ENCODE measurements at regions not wholly inside any gene's neighbourhood (a gene's known extent, or its start where the extent isn't known, plus 50 kb on each side); places are given as distances from the start of the nearest gene placed in this dataset.

GRCh38 chr22:22156348-22156715 is 88.3 kb upstream of the VPREB1 start:
- Histone ChIP-seq H3K36me3 (no peaks in the 10 kb centered on the region), H3K27ac (no peak overlapping the region), H3K4me1 (no peaks in the 10 kb centered on the region), H3K4me3 (no peak overlapping the region), H3K27me3 (peaks cover 0 to 8% of the 10 kb centered on the region in 2 donors), H3K9me3 (no peaks in the 10 kb centered on the region)
- intact Hi-C loops (cut with DNase I; ENCODE audit: low total_unique reads): no loop called here
- DNase-seq: no peak
- TF ChIP-seq CTCF (IDR thresholded peaks at IDR 0.05): no peak

DNA sequence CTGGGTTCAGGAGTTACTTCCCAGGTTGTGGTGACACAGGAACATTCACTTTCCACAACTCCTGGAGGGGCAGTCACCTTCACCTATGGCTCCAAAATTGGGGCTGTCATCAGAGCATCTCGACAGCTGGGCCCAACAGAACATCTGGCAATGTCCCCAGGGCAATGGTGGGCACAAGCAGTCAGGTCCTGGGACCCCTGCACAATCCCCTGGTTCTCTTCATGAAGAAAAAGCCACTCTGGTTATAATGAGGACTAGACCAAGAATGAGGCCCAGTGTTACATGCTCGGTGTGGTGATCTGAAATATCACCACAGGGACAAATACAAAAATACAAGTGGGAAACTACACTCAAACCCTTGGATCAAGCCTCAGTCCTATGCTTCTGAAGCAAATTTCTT is 89.0 kb upstream of the VPREB1 start:
- TF ChIP-seq CTCF (IDR thresholded peaks at IDR 0.05): no peak
- Histone ChIP-seq H3K36me3 (no peaks in the 10 kb centered on the region), H3K27ac (no peak overlapping the region), H3K27me3 (peaks cover 0 to 8% of the 10 kb centered on the region in 2 donors), H3K4me3 (no peak overlapping the region), H3K9me3 (no peaks in the 10 kb centered on the region), H3K4me1 (no peaks in the 10 kb centered on the region)
- intact Hi-C loops (cut with DNase I; ENCODE audit: low total_unique reads): no loop called here
- DNase-seq: no peak

DNA sequence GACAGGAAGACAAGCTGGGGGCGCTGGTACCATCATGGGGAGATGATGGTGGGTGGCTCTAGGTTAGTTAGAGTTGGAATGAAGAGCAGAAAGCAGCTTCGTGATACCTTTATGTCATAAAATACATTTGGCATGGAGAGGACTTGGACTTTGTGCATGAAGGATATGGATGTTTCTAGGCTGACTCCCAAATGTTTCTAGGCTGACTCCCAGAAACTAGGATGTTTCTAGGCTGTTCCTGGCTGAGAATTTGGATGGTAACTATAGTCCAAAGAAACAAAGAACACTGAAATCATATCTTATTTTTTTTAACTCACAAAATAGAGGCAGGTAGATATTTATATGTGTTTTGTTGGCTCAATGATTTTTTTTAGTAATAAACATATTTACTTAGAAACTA is 89.4 kb upstream of the VPREB1 start:
- Histone ChIP-seq H3K27ac (no peak overlapping the region), H3K36me3 (no peaks in the 10 kb centered on the region), H3K27me3 (peaks cover 0 to 8% of the 10 kb centered on the region in 2 donors), H3K4me1 (no peaks in the 10 kb centered on the region), H3K9me3 (no peaks in the 10 kb centered on the region), H3K4me3 (no peak overlapping the region)
- intact Hi-C loops (cut with DNase I; ENCODE audit: low total_unique reads): no loop called here
- no peak for TF ChIP-seq CTCF (IDR thresholded peaks at IDR 0.05)
- no peak for DNase-seq

DNA sequence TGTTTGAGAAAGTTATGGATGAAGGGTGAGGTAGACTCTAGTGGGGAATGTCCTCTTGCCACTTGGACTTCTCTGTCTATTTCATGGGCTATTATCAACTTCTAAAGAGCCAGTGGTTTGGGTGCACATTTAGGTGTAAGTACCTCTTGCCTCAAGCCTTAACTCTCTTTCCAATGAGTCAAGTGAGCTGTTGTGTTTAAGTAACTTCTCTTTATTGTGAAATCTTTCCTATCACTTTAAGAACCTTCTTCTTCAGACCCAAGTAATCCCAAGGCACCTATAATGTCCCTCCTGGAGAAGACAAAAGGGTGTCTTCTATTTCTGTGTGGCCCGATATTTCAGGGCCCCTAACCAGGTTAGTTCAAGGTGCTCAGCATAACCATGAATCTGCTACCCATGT is 90.5 kb upstream of the VPREB1 start:
- no peak overlapping the region for H3K4me3 ChIP-seq
- H3K36me3 ChIP-seq: no peaks in the 10 kb centered on the region
- no peak for DNase-seq
- no peak overlapping the region for H3K27ac ChIP-seq
- intact Hi-C loops (cut with DNase I; ENCODE audit: low total_unique reads): no loop called here
- no peak for TF ChIP-seq CTCF (IDR thresholded peaks at IDR 0.05)
- H3K4me1 ChIP-seq: no peaks in the 10 kb centered on the region
- H3K9me3 ChIP-seq: no peaks in the 10 kb centered on the region
- H3K27me3 ChIP-seq: peaks cover 0 to 8% of the 10 kb centered on the region in 2 donors

DNA sequence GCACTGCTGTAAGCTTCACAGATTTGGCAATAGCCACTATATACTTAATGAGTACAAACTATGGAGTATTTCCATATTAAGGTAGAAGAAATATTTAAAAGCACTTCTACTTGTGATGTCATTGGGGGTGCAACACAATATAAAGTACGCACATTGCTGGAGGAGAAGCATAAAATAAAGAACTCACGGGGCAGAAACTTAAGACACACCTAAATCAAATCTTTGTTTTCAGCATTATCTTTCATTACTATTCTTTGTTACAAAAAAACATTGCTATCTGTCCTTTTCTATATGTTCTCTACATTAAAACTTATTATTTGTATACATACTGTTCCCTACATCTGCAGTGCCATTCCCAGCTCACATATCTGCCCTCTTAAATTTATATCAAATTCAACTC is 93.3 kb upstream of the VPREB1 start:
- Histone ChIP-seq H3K27ac (no peak overlapping the region), H3K9me3 (no peaks in the 10 kb centered on the region), H3K27me3 (peaks cover 0 to 14% of the 10 kb centered on the region in 2 donors), H3K4me3 (no peak overlapping the region), H3K4me1 (no peaks in the 10 kb centered on the region), H3K36me3 (no peaks in the 10 kb centered on the region)
- intact Hi-C loops (cut with DNase I; ENCODE audit: low total_unique reads): no loop called here
- no peak for DNase-seq
- no peak for TF ChIP-seq CTCF (IDR thresholded peaks at IDR 0.05)

DNA sequence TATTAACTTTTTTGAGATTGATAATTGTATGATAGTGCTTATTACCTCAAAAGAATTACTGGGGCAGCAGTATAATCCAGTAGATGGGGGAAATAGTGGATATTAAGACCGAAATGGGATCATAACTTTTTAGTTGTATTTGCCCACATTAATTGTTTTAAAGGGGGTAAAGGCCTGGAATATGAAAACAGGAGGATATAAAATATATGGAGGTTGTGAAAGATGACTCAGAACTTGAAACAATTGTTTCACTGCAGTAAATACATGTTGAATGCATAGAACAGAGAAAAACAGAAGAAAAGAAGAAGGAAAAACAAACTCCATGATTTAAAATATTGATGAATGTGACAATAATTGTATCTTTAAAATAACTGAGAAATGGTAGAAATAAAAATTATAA is 94.1 kb upstream of the VPREB1 start:
- H3K9me3 ChIP-seq: no peaks in the 10 kb centered on the region
- H3K27ac ChIP-seq: no peak overlapping the region
- no peak overlapping the region for H3K4me3 ChIP-seq
- no peak for TF ChIP-seq CTCF (IDR thresholded peaks at IDR 0.05)
- no peaks in the 10 kb centered on the region for H3K36me3 ChIP-seq
- peaks cover 0 to 14% of the 10 kb centered on the region in 2 donors for H3K27me3 ChIP-seq
- DNase-seq: no peak
- no peaks in the 10 kb centered on the region for H3K4me1 ChIP-seq
- intact Hi-C loops (cut with DNase I; ENCODE audit: low total_unique reads): no loop called here
